Small intestine (tissue), 7 donors: ENCODE measurements at regions not wholly inside any gene's neighbourhood (a gene's known extent, or its start where the extent isn't known, plus 50 kb on each side); places are given as distances from the start of the nearest gene placed in this dataset.

Source experiments
- DNase-seq, 2 donors: peaks; one replicate each; pipeline versions ENCODE4 v3.0.0 to v3.0.0-alpha.2; 2013
- FAIRE-seq: peaks from 2 replicates; lab custom pipeline; 2012; peaks lifted over from hg19 to GRCh38; lab: Jason Lieb, UNC
- H3K27ac ChIP-seq, 3 donors: one replicate each; pipeline ENCODE4 v1.5.1; 2013; ENCODE audit warnings: low read length in 2 of 3, mild to moderate bottlenecking in 2 of 3, control low read depth in 1 of 3, inconsistent platforms in 1 of 3, low read depth in 1 of 3, moderate library complexity in 1 of 3
- H3K27me3 ChIP-seq, 3 donors: one replicate each; pipeline ENCODE4 v1.6.1; 2013; ENCODE audit warnings: low read length in 3 of 3, inconsistent platforms in 1 of 3; ENCODE audit not compliant: control insufficient read depth in 3 of 3, insufficient read depth in 3 of 3
- H3K36me3 ChIP-seq, 3 donors: one replicate each; pipeline ENCODE4 v1.6.1; 2013; ENCODE audit warnings: low read length in 3 of 3, inconsistent platforms in 1 of 3, low read depth in 1 of 3, mild to moderate bottlenecking in 1 of 3, moderate library complexity in 1 of 3; ENCODE audit not compliant: control insufficient read depth in 3 of 3, insufficient read depth in 2 of 3
- H3K4me1 ChIP-seq, 3 donors: one replicate each; pipeline ENCODE4 v1.6.1; 2013; ENCODE audit warnings: low read length in 2 of 3, inconsistent platforms in 1 of 3, low read depth in 1 of 3, mild to moderate bottlenecking in 1 of 3, moderate library complexity in 1 of 3; ENCODE audit not compliant: control insufficient read depth in 3 of 3, insufficient read depth in 2 of 3
- H3K4me3 ChIP-seq, 3 donors: one replicate each; pipeline ENCODE4 v1.5.1; 2013; ENCODE audit warnings: low read length in 3 of 3, control low read depth in 1 of 3, inconsistent platforms in 1 of 3, low read depth in 1 of 3, mild to moderate bottlenecking in 1 of 3, moderate library complexity in 1 of 3
- H3K9me3 ChIP-seq, 2 donors: one replicate each; pipeline ENCODE4 v1.6.1; 2013; ENCODE audit warnings: low read depth in 1 of 2, low read length in 1 of 2; ENCODE audit not compliant: control insufficient read depth in 2 of 2, insufficient read depth in 1 of 2
- WGBS, 3 donors: extraction: QIAGEN DNeasy Blood & Tissue Kit; methylation state at CpG; one replicate each; pipeline ENCODE4 v1.1.7; 2013; 5-methylcytosine and 5-hydroxymethylcytosine counted together
- donor health status: healthy with polysubstance abuse.
- donor health status: control.
- donor health status: control.
- donor health status: Bipolar disorder and iron deficiency.
- donor health status: healthy.

DNA sequence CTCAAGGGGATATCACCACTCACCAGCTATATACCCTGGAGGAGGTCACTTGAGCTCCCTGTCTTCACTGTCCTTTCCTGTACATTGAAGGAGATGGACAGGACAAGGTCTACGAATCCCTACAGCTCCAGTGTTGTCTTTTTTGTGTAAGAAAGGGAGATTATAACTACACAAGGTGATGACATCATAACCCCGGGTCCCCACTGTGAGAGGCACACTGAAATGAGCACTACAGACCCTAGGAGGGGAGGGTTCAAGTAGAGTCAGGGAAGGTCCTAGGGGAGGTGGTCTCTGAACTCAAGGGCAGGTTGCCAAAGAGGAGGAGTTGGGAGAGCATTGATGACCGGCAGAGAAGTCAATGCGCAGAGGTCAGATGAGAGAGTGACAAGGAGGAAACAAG is 108.3 kb upstream of the SLC14A2 start:
- Histone ChIP-seq H3K36me3 (no peaks in the 10 kb centered on the region), H3K27ac (no peak overlapping the region), H3K4me1 (peaks cover 0 to 3% (median 0%) of the 10 kb centered on the region in 3 donors), H3K4me3 (no peak overlapping the region), H3K9me3 (peaks cover 0 to 12% of the 10 kb centered on the region in 2 donors), H3K27me3 (no peaks in the 10 kb centered on the region)
- DNase-seq = no peak
- FAIRE-seq = no peak
- WGBS, 3 donors = 94 to 96% (median 94%) methylated on average over 4 of the region's 4 CpGs

DNA sequence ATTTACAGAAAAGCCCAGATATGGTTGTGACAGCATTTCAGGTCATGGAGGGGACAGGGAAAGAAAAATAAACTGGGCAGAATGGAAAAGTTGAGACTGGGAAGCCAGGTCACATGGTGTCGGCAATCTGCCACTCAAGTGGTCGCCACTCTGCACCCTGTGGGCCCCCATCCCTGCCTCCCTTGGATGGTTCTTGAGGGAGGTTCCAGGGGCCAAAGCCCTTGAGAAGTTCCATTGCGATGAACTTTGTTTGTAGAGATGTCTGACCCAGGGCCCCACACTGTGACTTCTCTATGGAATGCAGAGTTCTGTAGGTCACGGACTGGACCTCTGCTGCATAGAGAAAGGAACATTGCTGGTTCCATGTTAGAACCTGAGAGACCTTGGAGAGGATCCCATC is 105.7 kb upstream of the SLC14A2 start:
- H3K27me3 ChIP-seq = no peaks in the 10 kb centered on the region
- H3K27ac ChIP-seq = no peak overlapping the region
- FAIRE-seq = no peak
- no peak overlapping the region for H3K4me3 ChIP-seq
- H3K36me3 ChIP-seq = no peaks in the 10 kb centered on the region
- no peak for DNase-seq
- H3K9me3 ChIP-seq = peaks cover 0 to 12% of the 10 kb centered on the region in 2 donors
- peaks cover 0 to 3% (median 0%) of the 10 kb centered on the region in 3 donors for H3K4me1 ChIP-seq
- 65 to 88% (median 66%) methylated on average over 4 of the region's 4 CpGs for WGBS, 3 donors

GRCh38 chr18:45510656-45511055 is 104.6 kb upstream of the SLC14A2 start:
- 89 to 96% (median 91%) methylated on average over 3 of the region's 3 CpGs for WGBS, 3 donors

GRCh38 chr18:45512363-45512953 is 102.8 kb upstream of the SLC14A2 start:
- FAIRE-seq (no peak), DNase-seq (no peak)
- Histone ChIP-seq H3K36me3 (no peaks in the 10 kb centered on the region), H3K27ac (no peak overlapping the region), H3K4me3 (no peak overlapping the region), H3K27me3 (no peaks in the 10 kb centered on the region), H3K4me1 (peaks cover 0 to 14% (median 9%) of the 10 kb centered on the region in 3 donors), H3K9me3 (no peaks in the 10 kb centered on the region)
- WGBS, 3 donors = 79 to 83% (median 82%) methylated on average over 5 of the region's 5 CpGs

More at GRCh38 chr18:45510656-45511055, 104.6 kb upstream of the SLC14A2 start:
- peaks cover 0 to 12% of the 10 kb centered on the region in 2 donors for H3K9me3 ChIP-seq
- no peak overlapping the region for H3K4me3 ChIP-seq
- peaks cover 0 to 8% (median 0%) of the 10 kb centered on the region in 3 donors for H3K4me1 ChIP-seq
- H3K27ac ChIP-seq = no peak overlapping the region
- no peaks in the 10 kb centered on the region for H3K36me3 ChIP-seq
- FAIRE-seq (no peak), DNase-seq (no peak)
- H3K27me3 ChIP-seq = no peaks in the 10 kb centered on the region

DNA sequence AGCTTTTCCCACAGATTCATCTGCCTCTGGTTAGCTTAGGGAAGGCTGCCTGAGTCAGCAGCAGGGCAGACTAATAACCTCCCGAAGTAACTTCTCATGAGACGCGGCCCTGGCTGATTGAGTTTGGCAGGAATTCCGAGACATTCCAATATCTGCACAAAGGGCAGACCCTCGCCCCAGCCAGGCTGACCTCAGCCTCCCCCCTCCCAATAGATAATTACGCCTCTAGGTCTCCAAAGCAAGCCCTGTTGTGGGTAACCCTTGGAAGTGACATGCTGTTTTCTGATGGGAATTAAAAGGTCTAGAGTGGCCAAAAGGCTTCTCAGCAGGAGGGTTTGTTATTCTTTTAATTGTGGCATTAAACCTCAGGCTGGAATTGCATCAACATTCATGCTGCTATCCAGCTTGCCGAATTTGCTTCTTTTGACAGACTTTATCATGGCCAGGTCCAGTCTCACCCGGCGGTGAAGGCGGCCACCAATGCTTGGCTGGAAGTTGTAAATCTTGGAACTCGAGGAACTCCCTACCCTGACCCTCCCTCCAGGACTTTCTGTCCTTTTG is 98.0 kb upstream of the SLC14A2 start:
- Histone ChIP-seq H3K9me3 (no peaks in the 10 kb centered on the region), H3K27me3 (no peaks in the 10 kb centered on the region), H3K4me1 (peaks cover 0 to 30% (median 12%) of the 10 kb centered on the region in 3 donors), H3K36me3 (no peaks in the 10 kb centered on the region), H3K4me3 (no peak overlapping the region), H3K27ac (no peak overlapping the region)
- DNase-seq = peak in 1 of 2 donors; percentile 24
- WGBS, 3 donors = 56 to 73% (median 64%) methylated on average over 11 of the region's 11 CpGs
- FAIRE-seq = no peak

DNA sequence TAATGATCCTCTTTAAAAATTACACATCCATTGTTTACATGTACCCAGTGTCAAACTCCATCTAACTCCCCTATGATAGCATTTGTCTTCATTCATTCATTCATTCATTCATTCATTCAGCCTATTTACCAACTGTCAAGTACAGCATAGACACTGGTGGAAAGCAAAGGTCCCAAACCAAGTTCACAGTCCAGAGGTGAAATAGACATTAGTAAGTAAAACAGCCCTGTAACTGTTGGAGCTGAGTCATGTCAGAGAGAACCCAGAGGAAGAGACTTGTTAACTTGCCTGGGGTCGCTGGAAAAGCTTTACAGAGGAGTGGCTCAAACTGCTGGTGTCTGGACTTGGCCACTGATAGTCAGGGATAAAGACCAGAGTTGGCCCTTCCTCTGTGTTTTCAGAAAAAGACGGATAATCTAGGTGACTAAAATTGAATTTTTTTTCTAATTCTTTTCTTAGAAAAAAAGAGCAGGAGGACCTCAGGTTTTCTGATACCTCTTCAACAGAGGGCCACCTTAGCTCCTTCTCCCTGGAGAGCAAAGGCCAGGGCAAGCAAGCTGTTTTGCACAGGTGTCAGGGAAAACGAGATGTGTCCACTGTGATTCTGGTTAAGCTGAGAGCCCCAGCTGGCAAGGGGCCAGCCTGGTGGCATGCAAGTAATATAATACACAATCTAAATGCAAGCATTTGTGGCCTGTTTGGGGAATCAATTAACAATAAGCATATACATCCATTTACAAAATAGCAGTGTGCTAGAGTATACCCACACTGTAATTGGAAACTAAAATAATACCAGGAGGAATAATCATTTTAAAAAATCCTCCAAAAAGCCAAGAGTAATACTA is 96.7 kb upstream of the SLC14A2 start:
- Histone ChIP-seq H3K4me1 (peaks cover 0 to 30% (median 12%) of the 10 kb centered on the region in 3 donors), H3K27me3 (no peaks in the 10 kb centered on the region), H3K27ac (peak overlapping the region in 1 of 3 donors; percentile 23), H3K36me3 (no peaks in the 10 kb centered on the region), H3K4me3 (no peak overlapping the region), H3K9me3 (no peaks in the 10 kb centered on the region)
- no peak for FAIRE-seq
- 34 to 43% (median 36%) methylated on average over 3 of the region's 3 CpGs for WGBS, 3 donors
- peak; percentile 39 to 63 for DNase-seq

GRCh38 chr18:45519411-45520280 is 95.6 kb upstream of the SLC14A2 start:
- no peak overlapping the region for H3K4me3 ChIP-seq
- FAIRE-seq (no peak), DNase-seq (no peak)
- no peaks in the 10 kb centered on the region for H3K27me3 ChIP-seq
- H3K36me3 ChIP-seq = no peaks in the 10 kb centered on the region
- no peaks in the 10 kb centered on the region for H3K9me3 ChIP-seq
- peaks cover 0 to 30% (median 12%) of the 10 kb centered on the region in 3 donors for H3K4me1 ChIP-seq
- H3K27ac ChIP-seq = no peak overlapping the region
- WGBS, 3 donors = 75 to 93% (median 91%) methylated on average over 7 of the region's 7 CpGs

- no peaks in the 10 kb centered on the region for H3K36me3 ChIP-seq
- H3K9me3 ChIP-seq = no peaks in the 10 kb centered on the region
- WGBS, 3 donors = 59 to 97% (median 64%) methylated on average over 1 of the region's 1 CpG
- H3K4me1 ChIP-seq = peaks cover 0 to 27% (median 12%) of the 10 kb centered on the region in 3 donors
- no peaks in the 10 kb centered on the region for H3K27me3 ChIP-seq
- no peak overlapping the region for H3K27ac ChIP-seq
- FAIRE-seq (no peak), DNase-seq (no peak)
- no peak overlapping the region for H3K4me3 ChIP-seq
These were observed 94.1 kb upstream of the SLC14A2 start for GRCh38 chr18:45521136-45521535.
